Prostate gland (tissue), 2 donors: ENCODE measurements at regions not wholly inside any gene's neighbourhood (a gene's known extent, or its start where the extent isn't known, plus 50 kb on each side); places are given as distances from the start of the nearest gene placed in this dataset.

Experiments used
- DNase-seq: peaks from one replicate; pipeline ENCODE4 v3.0.0-alpha.2; 2019; ENCODE audit warnings: low spot score
- H3K27ac ChIP-seq, 2 donors: fragments of 200-600 bp; sonication (generic); 2 replicates each; pipeline ENCODE4 v1.5.1; 2017 to 2019
- H3K27me3 ChIP-seq: fragments of 200-600 bp; sonication (generic); replicated peaks from 2 replicates; pipeline ENCODE4 v1.5.1; 2019; ENCODE audit not compliant: insufficient read depth
- H3K36me3 ChIP-seq, 2 donors: fragments of 200-600 bp; sonication (generic); 1 replicate in 1 of 2; 2 replicates in 1 of 2; pipeline versions ENCODE4 v1.5.1 to v1.8.1; 2017 to 2019
- H3K4me1 ChIP-seq: fragments of 200-600 bp; sonication (generic); replicated peaks from 2 replicates; pipeline ENCODE4 v1.5.1; 2019
- H3K4me3 ChIP-seq, 2 donors: fragments of 200-600 bp; sonication (generic); 2 replicates each; pipeline ENCODE4 v1.5.1; 2017 to 2019
- H3K9me3 ChIP-seq: fragments of 200-600 bp; sonication (generic); 2 replicates; pipeline ENCODE4 v1.5.1; 2017
- CTCF ChIP-seq, 4 experiments: fragments of 200-600 bp in 2 of 4; fragments of 450-650 bp in 2 of 4; sonication (generic) in 2 of 4; IDR thresholded peaks; 1 replicate in 3 of 4; 2 replicates in 1 of 4; pipeline ENCODE4 v1.5.1; 2016 to 2019; ENCODE audit warnings: antibody characterized with exemption in 4 of 4, mild to moderate bottlenecking in 2 of 4, moderate library complexity in 2 of 4
- POLR2A ChIP-seq: fragments of 450-650 bp; IDR thresholded peaks from one replicate; pipeline ENCODE4 v1.6.1; 2016; ENCODE audit warnings: antibody characterized with exemption, mild to moderate bottlenecking
- POLR2AphosphoS5 ChIP-seq: sonication (generic); formaldehyde crosslinking; IDR thresholded peaks from one replicate; pipeline ENCODE4 v1.6.1; 2017; ENCODE audit warnings: antibody characterized with exemption
- WGBS: methylation state at CpG from one replicate; pipeline ENCODE4 v1.1.5; 2018; 5-methylcytosine and 5-hydroxymethylcytosine counted together
- intact Hi-C: fragments of 100-400 bp; cut with DNase I; formaldehyde crosslinking; loops from one replicate; pipeline ENCODE4 v1.14.2; 2022

DNA sequence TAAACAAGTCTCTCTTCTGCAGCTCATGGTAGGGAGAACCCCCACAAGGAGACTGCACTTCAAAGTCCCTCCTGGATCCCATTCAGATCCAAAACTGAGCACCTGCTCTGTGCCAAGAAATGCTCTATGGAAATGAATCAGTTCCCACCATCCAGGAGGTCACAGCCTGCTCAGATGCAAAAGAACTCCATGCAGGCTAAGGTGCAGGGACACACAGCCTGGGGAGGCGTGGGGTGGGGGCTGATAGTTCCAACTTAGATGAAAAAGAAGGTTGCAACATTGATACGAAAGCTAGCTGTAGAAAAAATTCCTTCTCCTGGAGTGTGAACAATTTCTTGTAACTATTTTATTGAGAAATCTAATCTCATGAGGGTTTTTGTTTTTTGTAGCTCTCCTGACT is 111.0 kb upstream of the TMEM170B start:
- no peak overlapping the region for H3K27ac ChIP-seq
- H3K4me1 ChIP-seq: no peaks in the 10 kb centered on the region
- no peak for DNase-seq
- no peak overlapping the region for H3K4me3 ChIP-seq
- no peak for TF ChIP-seq CTCF (IDR thresholded peaks at IDR 0.05)
- TF ChIP-seq POLR2A: no peak
- no peak for TF ChIP-seq POLR2AphosphoS5
- WGBS: 58% methylated on average over 2 of the region's 2 CpGs
- intact Hi-C loops: no loop called here
- H3K27me3 ChIP-seq: no peaks in the 10 kb centered on the region
- H3K9me3 ChIP-seq: no peaks in the 10 kb centered on the region
- H3K36me3 ChIP-seq: no peaks in the 10 kb centered on the region

DNA sequence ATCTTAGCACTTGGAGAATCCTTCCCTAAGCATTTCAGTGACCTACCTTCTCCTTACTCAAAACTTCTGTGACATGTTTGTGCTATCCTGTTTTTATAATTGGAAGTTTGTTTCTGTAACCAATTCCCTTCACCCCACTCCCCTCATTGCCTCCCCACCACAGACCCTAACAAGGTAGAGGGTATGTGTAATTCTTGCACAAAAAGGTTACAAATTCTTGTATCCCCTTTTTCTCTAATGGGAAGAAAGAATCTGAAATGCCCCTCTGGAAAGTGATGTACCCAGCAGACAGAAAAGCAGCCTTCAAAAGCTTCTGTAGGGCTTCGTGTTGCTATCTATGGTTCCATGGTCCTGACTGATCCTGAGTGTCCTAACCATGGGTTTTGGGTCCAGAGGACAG is 111.7 kb upstream of the TMEM170B start:
- Histone ChIP-seq H3K9me3 (no peaks in the 10 kb centered on the region), H3K4me1 (no peaks in the 10 kb centered on the region), H3K36me3 (no peaks in the 10 kb centered on the region), H3K27ac (no peak overlapping the region), H3K4me3 (no peak overlapping the region), H3K27me3 (no peaks in the 10 kb centered on the region)
- TF ChIP-seq POLR2AphosphoS5 (no peak), CTCF (IDR thresholded peaks at IDR 0.05) (no peak), POLR2A (no peak)
- DNase-seq: no peak
- intact Hi-C loops: no loop called here
- WGBS: 96% methylated on average over 1 of the region's 1 CpG

DNA sequence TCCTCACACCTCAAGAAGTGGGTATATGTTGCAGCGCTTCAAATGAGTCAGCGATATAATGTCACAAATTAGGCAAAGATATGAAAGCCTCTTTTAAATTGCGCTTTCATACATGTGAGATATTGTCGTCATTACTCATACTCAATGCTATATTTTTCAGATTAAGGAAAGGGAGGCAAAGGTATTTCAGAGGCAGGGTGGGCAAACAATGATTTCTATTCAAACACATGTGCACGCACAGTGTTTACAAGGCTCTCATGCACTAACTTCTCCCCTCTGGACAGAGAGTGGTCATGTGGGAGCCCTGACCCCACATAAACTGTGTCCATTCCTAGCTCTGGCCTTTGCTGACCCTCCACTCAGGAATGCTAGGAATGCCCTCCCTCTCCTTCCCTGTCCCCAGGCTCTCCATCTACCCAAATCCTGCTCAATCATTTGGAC is 112.1 kb upstream of the TMEM170B start:
- no peak overlapping the region for H3K27ac ChIP-seq
- 96% methylated on average over 5 of the region's 5 CpGs for WGBS
- TF ChIP-seq POLR2AphosphoS5 (no peak), CTCF (IDR thresholded peaks at IDR 0.05) (no peak), POLR2A (no peak)
- no peaks in the 10 kb centered on the region for H3K9me3 ChIP-seq
- no peak overlapping the region for H3K4me3 ChIP-seq
- intact Hi-C loops: no loop called here
- no peaks in the 10 kb centered on the region for H3K4me1 ChIP-seq
- H3K36me3 ChIP-seq: no peaks in the 10 kb centered on the region
- no peak for DNase-seq
- no peaks in the 10 kb centered on the region for H3K27me3 ChIP-seq

DNA sequence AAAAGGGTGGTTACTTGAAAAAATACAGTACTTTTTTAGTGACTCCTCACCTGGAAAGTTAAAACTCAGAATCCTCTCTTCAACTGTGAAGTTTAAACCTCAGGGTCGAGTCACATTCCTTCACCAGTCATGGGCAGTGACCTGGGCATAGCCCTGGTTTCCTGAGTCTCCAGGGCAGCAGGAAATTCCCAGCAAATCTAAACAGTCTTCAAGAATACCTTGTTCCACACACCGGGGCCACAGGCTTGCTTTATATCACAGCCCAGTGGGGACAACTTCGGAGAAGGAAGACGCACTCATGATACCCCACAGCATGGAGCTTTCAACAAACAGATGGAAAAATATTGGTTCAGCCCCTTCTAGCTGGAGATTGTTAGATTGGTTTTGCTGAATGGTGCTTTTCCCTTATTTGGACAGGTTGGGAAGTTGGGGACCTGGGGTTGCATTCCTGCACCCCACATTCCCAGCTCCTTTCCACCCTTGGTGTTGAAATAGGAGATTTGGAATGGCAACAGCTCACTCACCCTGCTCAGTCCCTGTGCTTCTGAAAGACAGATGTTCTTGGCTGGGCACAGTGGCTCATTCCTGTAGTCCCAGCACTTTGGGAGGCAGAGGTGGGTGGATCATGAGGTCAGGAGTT is 113.0 kb upstream of the TMEM170B start:
- Histone ChIP-seq H3K4me1 (no peaks in the 10 kb centered on the region), H3K36me3 (no peaks in the 10 kb centered on the region), H3K27me3 (no peaks in the 10 kb centered on the region), H3K4me3 (no peak overlapping the region), H3K27ac (no peak overlapping the region), H3K9me3 (no peaks in the 10 kb centered on the region)
- no peak for DNase-seq
- no peak for TF ChIP-seq CTCF (IDR thresholded peaks at IDR 0.05)
- no peak for TF ChIP-seq POLR2A
- no peak for TF ChIP-seq POLR2AphosphoS5
- intact Hi-C loops: no loop called here
- 83% methylated on average over 4 of the region's 4 CpGs for WGBS

DNA sequence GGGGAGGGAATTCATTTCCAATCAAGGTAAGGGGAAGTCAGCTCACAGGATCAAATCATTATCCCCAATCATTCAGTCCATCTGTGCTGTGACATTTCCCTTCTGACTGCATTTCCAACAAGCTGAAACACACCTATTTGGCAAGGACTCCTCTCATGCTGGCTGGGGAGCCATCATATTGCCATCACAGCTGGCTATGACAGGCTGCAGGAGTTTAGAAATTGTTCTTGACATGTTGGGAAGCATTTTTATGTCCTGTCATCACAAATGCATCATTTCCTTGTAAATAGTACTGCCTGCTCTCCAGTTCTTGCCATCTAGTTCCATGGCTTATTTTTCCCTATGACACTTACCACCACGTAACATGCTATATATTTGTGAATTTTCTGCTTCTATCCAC is 113.9 kb upstream of the TMEM170B start:
- Histone ChIP-seq H3K27me3 (no peaks in the 10 kb centered on the region), H3K27ac (no peak overlapping the region), H3K4me3 (no peak overlapping the region), H3K4me1 (no peaks in the 10 kb centered on the region), H3K36me3 (no peaks in the 10 kb centered on the region), H3K9me3 (no peaks in the 10 kb centered on the region)
- 92% methylated on average over 1 of the region's 1 CpG for WGBS
- no peak for TF ChIP-seq POLR2A
- no peak for TF ChIP-seq POLR2AphosphoS5
- no peak for TF ChIP-seq CTCF (IDR thresholded peaks at IDR 0.05)
- intact Hi-C loops: no loop called here
- no peak for DNase-seq
